ENCODE measurements at regions not wholly inside any gene's neighbourhood (a gene's known extent, or its start where the extent isn't known, plus 50 kb on each side); places are given as distances from the start of the nearest gene placed in this dataset.

GRCh38 chr2:144259332-144259731 lies 260.6 kb downstream of the ZEB2 start:
- no peak for TF ChIP-seq CTCF (conservative IDR thresholded peaks at IDR 0.05)
- no peak for TF ChIP-seq ZFX (IDR thresholded peaks at IDR 0.05)

Data from C4-2B (cell line).